H9 (cell line): ENCODE measurements at regions not wholly inside any gene's neighbourhood (a gene's known extent, or its start where the extent isn't known, plus 50 kb on each side); places are given as distances from the start of the nearest gene placed in this dataset.
A peak's percentile ranks its signal among the peaks of the same experiment; 100 is the strongest.
"Not testable (repeated sequence)": the region's sequence is repeated elsewhere in the genome, so short reads cannot be mapped to it uniquely, and the experiment has no call there.

Experiments
- DNase-seq: peaks from one replicate; pipeline ENCODE4 v3.0.0-alpha.2; 2017
- H2AFZ ChIP-seq: one replicate; pipeline ENCODE4 v1.6.1; 2013; ENCODE audit warnings: mild to moderate bottlenecking, low read length, control low read depth, moderate library complexity
- H2AK5ac ChIP-seq: 2 replicates; pipeline ENCODE4 v1.6.1; 2013; ENCODE audit warnings: low read length, control low read depth, mixed read lengths; ENCODE audit not compliant: insufficient read length
- H2BK120ac ChIP-seq: one replicate; pipeline ENCODE4 v1.6.1; 2013; ENCODE audit warnings: low read depth, mild to moderate bottlenecking, low read length, control low read depth, inconsistent platforms; ENCODE audit not compliant: poor library complexity, severe bottlenecking
- H2BK12ac ChIP-seq: 2 replicates; pipeline ENCODE4 v1.6.1; 2013; ENCODE audit warnings: low read length, control low read depth, mixed read lengths, low read depth; ENCODE audit not compliant: insufficient read length
- H2BK15ac ChIP-seq: 2 replicates; pipeline ENCODE4 v1.6.1; 2013; ENCODE audit warnings: low read depth, low read length, control low read depth
- H2BK20ac ChIP-seq: one replicate; pipeline ENCODE4 v1.6.1; 2013; ENCODE audit warnings: low read depth, mild to moderate bottlenecking, low read length, control low read depth, inconsistent platforms; ENCODE audit not compliant: poor library complexity, severe bottlenecking
- H2BK5ac ChIP-seq: 2 replicates; pipeline ENCODE4 v1.6.1; 2013; ENCODE audit warnings: low read length, control low read depth, mixed read lengths; ENCODE audit not compliant: insufficient read length
- H3K14ac ChIP-seq: 2 replicates; pipeline ENCODE4 v1.6.1; 2013; ENCODE audit warnings: low read length, control low read depth; ENCODE audit not compliant: insufficient read depth
- H3K18ac ChIP-seq: 2 replicates; pipeline ENCODE4 v1.6.1; 2013; ENCODE audit warnings: low read depth, mild to moderate bottlenecking, mixed read lengths, low read length, control low read depth; ENCODE audit not compliant: insufficient read length
- H3K23ac ChIP-seq: 2 replicates; pipeline ENCODE4 v1.6.1; 2013; ENCODE audit warnings: low read length, control low read depth, mixed read lengths, low read depth; ENCODE audit not compliant: insufficient read length
- H3K23me2 ChIP-seq: 2 replicates; pipeline ENCODE4 v1.6.1; 2013; ENCODE audit warnings: low read depth, mild to moderate bottlenecking, mixed read lengths, low read length, control low read depth; ENCODE audit not compliant: insufficient read length, poor library complexity, severe bottlenecking
- H3K27ac ChIP-seq: 2 replicates; pipeline ENCODE4 v1.5.1; 2013; ENCODE audit warnings: low read length, control low read depth, mixed read lengths, low read depth; ENCODE audit not compliant: insufficient read length
- H3K27me3 ChIP-seq: 2 replicates; pipeline ENCODE4 v1.6.1; 2013; ENCODE audit warnings: low read length, control low read depth, inconsistent platforms; ENCODE audit not compliant: insufficient read depth
- H3K4ac ChIP-seq: 2 replicates; pipeline ENCODE4 v1.6.1; 2013; ENCODE audit warnings: low read depth, mild to moderate bottlenecking, control low read depth, inconsistent platforms, low read length, moderate library complexity
- H3K4me1 ChIP-seq: 2 replicates; pipeline ENCODE4 v1.6.1; 2013; ENCODE audit warnings: low read length, control low read depth, inconsistent platforms; ENCODE audit not compliant: insufficient read depth
- H3K4me2 ChIP-seq: 2 replicates; pipeline ENCODE4 v1.6.1; 2013; ENCODE audit warnings: low read length, control low read depth, mixed read lengths; ENCODE audit not compliant: insufficient read length, insufficient read depth
- H3K56ac ChIP-seq: 2 replicates; pipeline ENCODE4 v1.6.1; 2013; ENCODE audit warnings: low read depth, mild to moderate bottlenecking, mixed read lengths, low read length, control low read depth; ENCODE audit not compliant: insufficient read length
- H3K79me1 ChIP-seq: 2 replicates; pipeline ENCODE4 v1.6.1; 2013; ENCODE audit warnings: low read depth, mild to moderate bottlenecking, moderate library complexity, low read length, control low read depth, inconsistent platforms; ENCODE audit not compliant: insufficient read depth, poor library complexity, severe bottlenecking
- H3K79me2 ChIP-seq: 2 replicates; pipeline ENCODE4 v1.6.1; 2013; ENCODE audit warnings: low read length, control low read depth, inconsistent platforms; ENCODE audit not compliant: insufficient read depth
- H3K9ac ChIP-seq: 2 replicates; pipeline ENCODE4 v1.6.1; 2013; ENCODE audit warnings: low read length, control low read depth, mixed read lengths; ENCODE audit not compliant: insufficient read length; ENCODE audit errors: extremely low read depth
- H3K9me3 ChIP-seq: one replicate; pipeline ENCODE4 v1.6.1; 2013; ENCODE audit warnings: low read depth, low read length, inconsistent platforms; ENCODE audit not compliant: control insufficient read depth
- H3T11ph ChIP-seq: one replicate; pipeline ENCODE4 v1.6.1; 2013; ENCODE audit warnings: mild to moderate bottlenecking, low read length, control low read depth, inconsistent platforms
- H4K20me1 ChIP-seq: one replicate; pipeline ENCODE4 v1.6.1; 2013; ENCODE audit not compliant: control insufficient read depth, insufficient read length, insufficient read depth
- H4K5ac ChIP-seq: 2 replicates; pipeline ENCODE4 v1.6.1; 2013; ENCODE audit warnings: low read depth, mild to moderate bottlenecking, mixed read lengths, low read length, control low read depth; ENCODE audit not compliant: insufficient read length
- H4K8ac ChIP-seq: replicated peaks from 2 replicates; pipeline ENCODE4 v1.6.1; 2013; ENCODE audit warnings: low read length, control low read depth, mixed read lengths, low read depth; ENCODE audit not compliant: insufficient read length
- H4K91ac ChIP-seq: 2 replicates; pipeline ENCODE4 v1.6.1; 2013; ENCODE audit warnings: low read depth, mild to moderate bottlenecking, moderate library complexity, mixed read lengths, low read length, control low read depth; ENCODE audit not compliant: insufficient read length
- H3K27ac Mint-ChIP-seq, 3 experiments: 2 replicates in 2 of 3; 3 replicates in 1 of 3; pipeline ENCODE4 v1.8.0; 2020 to 2021; ENCODE audit warnings: mixed read lengths in 3 of 3, mild to moderate bottlenecking in 1 of 3, moderate library complexity in 1 of 3
- H3K27me3 Mint-ChIP-seq: 2 replicates; pipeline ENCODE4 v1.8.0; 2021; ENCODE audit warnings: low read depth, mild to moderate bottlenecking, moderate library complexity, mixed read lengths
- H3K36me3 Mint-ChIP-seq, 3 experiments: 2 replicates in 2 of 3; 3 replicates in 1 of 3; pipeline ENCODE4 v1.8.0; 2020 to 2021; ENCODE audit warnings: low read depth in 3 of 3, mixed read lengths in 3 of 3; ENCODE audit not compliant: insufficient read depth in 1 of 3
- H3K4me1 Mint-ChIP-seq, 2 experiments: 2 replicates each; pipeline ENCODE4 v1.8.0; 2020; ENCODE audit warnings: mixed read lengths in 2 of 2
- H3K4me3 Mint-ChIP-seq, 2 experiments: 2 replicates in 1 of 2; 3 replicates in 1 of 2; pipeline ENCODE4 v1.8.0; 2020 to 2021; ENCODE audit warnings: mild to moderate bottlenecking in 2 of 2, mixed read lengths in 2 of 2, moderate library complexity in 1 of 2
- H3K9me3 Mint-ChIP-seq, 2 experiments: 2 replicates in 1 of 2; 3 replicates in 1 of 2; pipeline ENCODE4 v1.8.0; 2020; ENCODE audit warnings: mild to moderate bottlenecking in 2 of 2, mixed read lengths in 2 of 2, moderate library complexity in 1 of 2
- WGBS: extraction: QIAGEN DNeasy Blood & Tissue Kit; methylation state at CpG from one replicate; pipeline ENCODE4 v1.1.7; 2013; ENCODE audit warnings: missing lambda C conversion rate, low lambda C conversion rate, mixed read lengths; ENCODE audit not compliant: insufficient read length; ENCODE audit errors: extremely low coverage; 5-methylcytosine and 5-hydroxymethylcytosine counted together

DNA sequence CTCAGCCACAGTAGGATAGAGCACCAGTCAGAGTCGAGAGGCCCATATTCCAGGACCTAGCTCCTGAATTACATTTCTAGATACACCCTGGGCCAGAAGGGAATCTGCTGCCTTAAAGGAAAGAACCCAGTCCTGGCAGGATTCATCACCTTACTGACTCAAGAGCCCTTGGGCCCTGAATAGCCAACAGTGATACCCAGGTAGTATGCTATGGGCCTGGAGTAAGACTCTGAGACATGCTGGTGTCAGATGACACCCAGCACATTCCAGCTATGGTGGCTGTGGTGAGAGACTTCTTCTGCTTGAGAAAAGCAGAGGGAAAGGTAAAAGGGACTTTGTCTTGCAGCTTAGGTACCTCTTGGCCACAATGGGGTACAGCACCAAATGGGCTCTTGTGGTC, 192.5 kb downstream of the MSX2 start:
- not testable (repeated sequence) for H2BK15ac ChIP-seq, H4K20me1 ChIP-seq, H3K4me2 ChIP-seq, DNase-seq, H3K4me3 Mint-ChIP-seq, H4K91ac ChIP-seq, H3K79me1 ChIP-seq, H2BK120ac ChIP-seq, H3K4ac ChIP-seq, H3K36me3 Mint-ChIP-seq, H3K18ac ChIP-seq, H3K27me3 Mint-ChIP-seq, H2AFZ ChIP-seq, H2AK5ac ChIP-seq, H2BK5ac ChIP-seq, H3K27me3 ChIP-seq, H3K23ac ChIP-seq, H3K14ac ChIP-seq, H3K9me3 ChIP-seq, H3K9ac ChIP-seq, H3K4me1 ChIP-seq, H3K79me2 ChIP-seq, H3K23me2 ChIP-seq, H3K56ac ChIP-seq, H3K9me3 Mint-ChIP-seq, H2BK20ac ChIP-seq, H3T11ph ChIP-seq, H4K5ac ChIP-seq, H3K27ac ChIP-seq, H4K8ac ChIP-seq, H2BK12ac ChIP-seq
- no CpG with 5 or more reads among the region's 1 CpG for WGBS
- peaks cover 31 to 40% of the 10 kb centered on the region in 2 experiments for H3K4me1 Mint-ChIP-seq
- H3K27ac Mint-ChIP-seq = peak overlapping the region in 1 of 3 experiments; percentile 66; a peak in 1 of 7 replicates
